IMR-90 (cell line): ENCODE measurements at regions not wholly inside any gene's neighbourhood (a gene's known extent, or its start where the extent isn't known, plus 50 kb on each side); places are given as distances from the start of the nearest gene placed in this dataset.
A peak's percentile ranks its signal among the peaks of the same experiment; 100 is the strongest.

Source experiments
- ATAC-seq: fragments of 200-7000 bp; cut with Tn5 transposase; 2 replicates; pipeline ENCODE4 v1.9.1; 2020; ENCODE audit warnings: low read depth, mild to moderate bottlenecking, moderate library complexity
- BruUV-seq: library from RNA; stranded (reverse); fragments of 400-500 nt; replicated peaks from 2 replicates; lab custom pipeline; 2021; lab: Mats Ljungman, UMichigan
- CTCF ChIA-PET: fragments of 300-600 bp; formaldehyde crosslinking; extraction: SDS; loops from one replicate; lab custom pipeline; 2021; ENCODE audit warnings: antibody characterized with exemption; lab: Yijun Ruan, JAX
- POLR2A ChIA-PET: fragments of 300-600 bp; sonication (Branson Sonifier 250); formaldehyde crosslinking; loops from one replicate; lab custom pipeline; 2022; ENCODE audit warnings: antibody characterized with exemption; ENCODE audit not compliant: unreplicated experiment; lab: Charles Lee
- DNase-seq: peaks from one replicate; pipeline ENCODE4 v3.0.0; 2013
- H2AFZ ChIP-seq: replicated peaks from 2 replicates; pipeline ENCODE3; 2013; ENCODE audit warnings: low read length, mild to moderate bottlenecking; ENCODE audit not compliant: poor library complexity
- H2AK5ac ChIP-seq: 2 replicates; pipeline ENCODE4 v1.6.1; 2013; ENCODE audit warnings: low read depth, low read length, inconsistent platforms
- H2AK9ac ChIP-seq: replicated peaks from 2 replicates; pipeline ENCODE3; 2013; ENCODE audit warnings: mild to moderate bottlenecking, low read depth, low read length, moderate library complexity; ENCODE audit not compliant: poor library complexity
- H2BK120ac ChIP-seq: 2 replicates; pipeline ENCODE4 v1.6.1; 2013; ENCODE audit warnings: low read depth, low read length, inconsistent platforms
- H2BK15ac ChIP-seq: 3 replicates; pipeline ENCODE4 v1.6.1; 2013; ENCODE audit warnings: low read depth, low read length, inconsistent platforms
- H2BK20ac ChIP-seq: 2 replicates; pipeline ENCODE4 v1.6.1; 2013; ENCODE audit warnings: low read depth, mild to moderate bottlenecking, inconsistent platforms, low read length, moderate library complexity
- H2BK5ac ChIP-seq: 2 replicates; pipeline ENCODE4 v1.6.1; 2013; ENCODE audit warnings: mild to moderate bottlenecking, low read depth, low read length, inconsistent platforms; ENCODE audit not compliant: poor library complexity, severe bottlenecking
- H3K14ac ChIP-seq: replicated peaks from 2 replicates; pipeline ENCODE4 v1.6.1; 2013; ENCODE audit warnings: low read depth, low read length, inconsistent platforms
- H3K18ac ChIP-seq: 2 replicates; pipeline ENCODE4 v1.6.1; 2013; ENCODE audit warnings: low read depth, low read length, control low read depth
- H3K23ac ChIP-seq: 2 replicates; pipeline ENCODE4 v1.6.1; 2013; ENCODE audit warnings: low read depth, low read length, inconsistent platforms
- H3K27ac ChIP-seq: 2 replicates; pipeline ENCODE4 v1.5.1; 2013; ENCODE audit warnings: mild to moderate bottlenecking, control low read depth, low read length; ENCODE audit not compliant: insufficient read depth
- H3K27me3 ChIP-seq: 2 replicates; pipeline ENCODE4 v1.6.1; 2013; ENCODE audit warnings: low read length; ENCODE audit not compliant: control insufficient read depth, insufficient read depth
- H3K36me3 ChIP-seq: 2 replicates; pipeline ENCODE4 v1.6.1; 2013; ENCODE audit warnings: low read length, mixed read lengths; ENCODE audit not compliant: control insufficient read depth, insufficient read depth
- H3K4ac ChIP-seq: 2 replicates; pipeline ENCODE4 v1.6.1; 2013; ENCODE audit warnings: low read depth, low read length, inconsistent platforms
- H3K4me1 ChIP-seq: 2 replicates; pipeline ENCODE4 v1.6.1; 2013; ENCODE audit warnings: low read length, mixed read lengths; ENCODE audit not compliant: control insufficient read depth, insufficient read depth
- H3K4me2 ChIP-seq: 2 replicates; pipeline ENCODE4 v1.6.1; 2013; ENCODE audit warnings: low read depth, mild to moderate bottlenecking, control low read depth, low read length, moderate library complexity
- H3K4me3 ChIP-seq: 2 replicates; pipeline ENCODE4 v1.5.1; 2013; ENCODE audit warnings: low read depth, mild to moderate bottlenecking, control low read depth, low read length, moderate library complexity; ENCODE audit not compliant: insufficient read depth
- H3K56ac ChIP-seq: 2 replicates; pipeline ENCODE4 v1.6.1; 2013; ENCODE audit warnings: low read length, inconsistent platforms; ENCODE audit not compliant: insufficient read depth; ENCODE audit errors: extremely low read depth
- H3K79me1 ChIP-seq, 2 experiments: 2 replicates each; pipeline ENCODE4 v1.6.1; 2013; ENCODE audit warnings: low read length in 2 of 2, inconsistent platforms in 1 of 2, low read depth in 1 of 2
- H3K9ac ChIP-seq: 2 replicates; pipeline ENCODE4 v1.6.1; 2013; ENCODE audit warnings: low read depth, low read length, control low read depth
- H3K9me1 ChIP-seq: 2 replicates; pipeline ENCODE4 v1.6.1; 2013; ENCODE audit warnings: low read length, inconsistent platforms; ENCODE audit not compliant: insufficient read depth
- H3K9me3 ChIP-seq: 2 replicates; pipeline ENCODE4 v1.6.1; 2013; ENCODE audit warnings: low read length; ENCODE audit not compliant: control insufficient read depth, insufficient read depth
- H4K20me1 ChIP-seq: 2 replicates; pipeline ENCODE4 v1.6.1; 2013; ENCODE audit warnings: low read length, inconsistent platforms; ENCODE audit not compliant: insufficient read depth
- H4K5ac ChIP-seq: 2 replicates; pipeline ENCODE4 v1.6.1; 2013; ENCODE audit warnings: mild to moderate bottlenecking, low read depth, low read length, control low read depth
- H4K8ac ChIP-seq, 2 experiments: 2 replicates each; pipeline ENCODE4 v1.6.1; 2013; ENCODE audit warnings: low read depth in 2 of 2, low read length in 2 of 2, control low read depth in 1 of 2, inconsistent platforms in 1 of 2
- H4K91ac ChIP-seq: 2 replicates; pipeline ENCODE4 v1.6.1; 2013; ENCODE audit warnings: low read depth, low read length, inconsistent platforms; ENCODE audit not compliant: insufficient read depth
- BHLHE40 ChIP-seq: fragments of 150-350 bp; IDR thresholded peaks from 2 replicates; pipeline ENCODE4 v1.6.1; 2016; ENCODE audit warnings: mild to moderate bottlenecking, low read depth, low read length
- ELK1 ChIP-seq: fragments of 150-350 bp; IDR thresholded peaks from 2 replicates; pipeline ENCODE4 v1.6.1; 2016; ENCODE audit warnings: low read depth, mild to moderate bottlenecking, low read length, moderate library complexity, borderline replicate concordance
- MAFK ChIP-seq: IDR thresholded peaks from 2 replicates; pipeline ENCODE4 v1.6.1; 2012; ENCODE audit warnings: low read depth, low read length, improper control_type of control experiment
- MAZ ChIP-seq: IDR thresholded peaks from 2 replicates; pipeline ENCODE4 v1.6.1; 2012; ENCODE audit warnings: low read depth, mild to moderate bottlenecking, low read length, improper control_type of control experiment, moderate library complexity, borderline replicate concordance
- POLR2A ChIP-seq: IDR thresholded peaks from 2 replicates; pipeline ENCODE4 v1.6.1; 2012; ENCODE audit warnings: mild to moderate bottlenecking, low read depth, low read length
- RAD21 ChIP-seq: IDR thresholded peaks from 2 replicates; pipeline ENCODE4 v1.6.1; 2012; ENCODE audit warnings: low read length, improper control_type of control experiment
- SMC3 ChIP-seq: fragments of 150-350 bp; IDR thresholded peaks from 2 replicates; pipeline ENCODE4 v1.6.1; 2016; ENCODE audit warnings: low read depth, mild to moderate bottlenecking, antibody characterized with exemption, low read length, moderate library complexity
- USF2 ChIP-seq: fragments of 150-350 bp; IDR thresholded peaks from 2 replicates; pipeline ENCODE4 v1.6.1; 2017; ENCODE audit warnings: mild to moderate bottlenecking, antibody characterized with exemption, low read length, low read depth
- WGBS, 2 experiments: methylation state at CpG; one replicate each; pipeline versions ENCODE4 v1.1.5 to v1.1.7; 2013; ENCODE audit warnings: missing lambda C conversion rate in 2 of 2; ENCODE audit not compliant: insufficient read length in 1 of 2; ENCODE audit errors: extremely low coverage in 2 of 2; 5-methylcytosine and 5-hydroxymethylcytosine counted together
- dilution Hi-C: fragments of 300-500 bp; cut with HindIII; formaldehyde crosslinking; loops from one replicate; pipeline ENCODE4 v1.14.3; 2018; ENCODE audit warnings: low sequenced_read_pairs; ENCODE audit not compliant: unreplicated experiment
- in situ Hi-C: fragments of 300-500 bp; cut with MboI; formaldehyde crosslinking; loops from 3 replicates; pipeline ENCODE4 v1.14.3; 2019; ENCODE audit warnings: low sequenced_read_pairs, inconsistent platforms, mixed read lengths
- intact Hi-C: fragments of 100-400 bp; cut with micrococcal nuclease; formaldehyde crosslinking; loops from 2 replicates; pipeline ENCODE4 v1.10.0; 2022

- Histone ChIP-seq H3K4ac (peak overlapping the region; percentile 4; the same call in 1 of the 2 replicates), H3K9ac (no peak overlapping the region), H2BK120ac (peak overlapping the region; percentile 75), H2BK5ac (peak overlapping the region; percentile 52), H4K5ac (peak overlapping the region; percentile 55; the same call in 1 of the 2 replicates), H2BK15ac (peak overlapping the region; percentile 78; the same call in 1 of the 3 replicates), H3K4me2 (peak overlapping the region; percentile 29; the same call in 1 of the 2 replicates), H4K91ac (no peak overlapping the region), H3K27me3 (no peaks in the 10 kb centered on the region), H3K9me1 (no peaks in the 10 kb centered on the region), H3K56ac (no peak overlapping the region), H2BK20ac (peak overlapping the region; percentile 50; the same call in 1 of the 2 replicates), H4K20me1 (no peaks in the 10 kb centered on the region), H3K79me1 (no peaks in the 10 kb centered on the region), H3K18ac (peak overlapping the region; percentile 54; the same call in 1 of the 2 replicates), H3K23ac (no peak overlapping the region), H3K9me3 (no peaks in the 10 kb centered on the region), H2AFZ (no peak overlapping the region), H2AK9ac (no peak overlapping the region), H3K4me3 (no peak overlapping the region), H4K8ac (peak overlapping the region in 1 of 2 experiments; percentile 48; a peak in 2 of 4 replicates), H3K4me1 (peaks cover 12% of the 10 kb centered on the region; the same call in 1 of the 2 replicates), H3K36me3 (no peaks in the 10 kb centered on the region), H2AK5ac (no peak overlapping the region), H3K14ac (peak overlapping the region; percentile 51; the same call in 1 of the 2 replicates), H3K27ac (no peak overlapping the region)
- ChIA-PET POLR2A (interaction anchor here (0.8 kb wide), 1 partner anchor 85 kb away, joined by 3 read pairs; no protein-coding TSS in a partner anchor), CTCF (interaction anchor here (0.7 to 1.4 kb wide), 2 partner anchors 14 to 37 kb away, joined by 3 read pairs; no protein-coding TSS in a partner anchor)
- in situ Hi-C loops = no loop called here
- intact Hi-C loops = no loop called here
- ATAC-seq (peak; percentile 53), DNase-seq (peak; percentile 54)
- no CpG with 5 or more reads among the region's 1 CpG for WGBS, 2 experiments
- TF ChIP-seq ELK1 (no peak), USF2 (no peak), MAZ (no peak), RAD21 (no peak), POLR2A (no peak), MAFK (no peak), SMC3 (no peak), BHLHE40 (no peak)
- dilution Hi-C loops = no loop called here
- no TSS peak for BruUV-seq
Observed at GRCh38 chr2:181780047-181780651, 99.8 kb upstream of the NEUROD1 start.
